Endothelial cell of umbilical vein (primary cell): ENCODE measurements at regions not wholly inside any gene's neighbourhood (a gene's known extent, or its start where the extent isn't known, plus 50 kb on each side); places are given as distances from the start of the nearest gene placed in this dataset.

ENCODE experiments used
- BruUV-seq: library from RNA; stranded (reverse); fragments of 400-500 nt; replicated peaks from 2 replicates; lab custom pipeline; 2021; lab: Mats Ljungman, UMichigan
- CTCF ChIA-PET: fragments of 300-600, 350-600 bp; sonication (Branson Sonifier 250); formaldehyde crosslinking; loops from one replicate; lab custom pipeline; 2021; ENCODE audit warnings: antibody characterized with exemption, inconsistent platforms; lab: Charles Lee
- POLR2A ChIA-PET: fragments of 300-600, 350-600 bp; sonication (Branson Sonifier 250); formaldehyde crosslinking; loops from one replicate; lab custom pipeline; 2021; ENCODE audit warnings: antibody characterized with exemption, inconsistent platforms; lab: Charles Lee
- DNase-seq: peaks from one replicate; pipeline ENCODE4 v3.0.0-alpha.2; 2011; ENCODE audit warnings: low read depth, low spot score
- FAIRE-seq: peaks from 2 replicates; lab custom pipeline; 2011; peaks lifted over from hg19 to GRCh38; lab: Jason Lieb, UNC
- H2AFZ ChIP-seq: 2 replicates; pipeline ENCODE4 v1.6.0; 2012; ENCODE audit warnings: low read depth, low read length, control low read depth, inconsistent platforms
- H3K27ac ChIP-seq: 2 replicates; pipeline ENCODE4 v1.5.1; 2011; ENCODE audit warnings: low read depth, mild to moderate bottlenecking, control low read depth, low read length, moderate library complexity; ENCODE audit not compliant: insufficient read depth
- H3K27me3 ChIP-seq, 2 experiments: 2 replicates each; pipeline versions ENCODE4 v1.6.0 to v1.6.1; 2011; ENCODE audit warnings: low read length in 2 of 2, mixed read lengths in 1 of 2; ENCODE audit not compliant: control insufficient read depth in 2 of 2, insufficient read depth in 2 of 2
- H3K36me3 ChIP-seq, 2 experiments: 2 replicates in 1 of 2; 3 replicates in 1 of 2; pipeline ENCODE4 v1.5.1; 2011; ENCODE audit warnings: low read length in 2 of 2, mild to moderate bottlenecking in 1 of 2, moderate library complexity in 1 of 2; ENCODE audit not compliant: control insufficient read depth in 2 of 2, insufficient read depth in 2 of 2; ENCODE audit errors: extremely low read depth in 1 of 2
- H3K4me1 ChIP-seq: 3 replicates; pipeline ENCODE4 v1.5.1; 2011; ENCODE audit warnings: mild to moderate bottlenecking, low read length; ENCODE audit not compliant: control insufficient read depth, insufficient read depth; ENCODE audit errors: extremely low read depth
- H3K4me2 ChIP-seq: 2 replicates; pipeline ENCODE4 v1.6.1; 2011; ENCODE audit warnings: low read length, control low read depth, mixed read lengths; ENCODE audit not compliant: insufficient read depth
- H3K4me3 ChIP-seq, 3 experiments: fragments of 200-600 bp in 1 of 3; sonication (generic), shearing (Covaris generic) in 1 of 3; replicated peaks in 1 of 3; 2 replicates each; pipeline ENCODE4 v1.5.1; 2011 to 2016; ENCODE audit warnings: control low read depth in 3 of 3, low read length in 3 of 3, mild to moderate bottlenecking in 2 of 3, inconsistent platforms in 1 of 3, low read depth in 1 of 3, moderate library complexity in 1 of 3; ENCODE audit not compliant: insufficient read depth in 1 of 3
- H3K79me2 ChIP-seq: 2 replicates; pipeline ENCODE4 v1.6.0; 2012; ENCODE audit warnings: low read length, inconsistent platforms; ENCODE audit not compliant: control insufficient read depth, insufficient read depth
- H3K9ac ChIP-seq: replicated peaks from 2 replicates; pipeline ENCODE3; 2011; ENCODE audit warnings: low read length, control low read depth; ENCODE audit not compliant: insufficient read depth; ENCODE audit errors: extremely low read depth
- H3K9me1 ChIP-seq: replicated peaks from 3 replicates; pipeline ENCODE4 v1.6.0; 2011; ENCODE audit warnings: mild to moderate bottlenecking, low read length; ENCODE audit not compliant: control insufficient read depth, insufficient read depth; ENCODE audit errors: extremely low read depth
- H3K9me3 ChIP-seq: replicated peaks from 2 replicates; pipeline ENCODE4 v1.5.1; 2012; ENCODE audit warnings: low read length, inconsistent platforms; ENCODE audit not compliant: control insufficient read depth, insufficient read depth
- H4K20me1 ChIP-seq: replicated peaks from 2 replicates; pipeline ENCODE3; 2011; ENCODE audit warnings: mild to moderate bottlenecking, low read length; ENCODE audit not compliant: control insufficient read depth, insufficient read depth; ENCODE audit errors: extremely low read depth
- EZH2 ChIP-seq: IDR thresholded peaks from 2 replicates; pipeline ENCODE4 v1.6.1; 2012; ENCODE audit warnings: borderline replicate concordance, low read depth, mild to moderate bottlenecking, moderate library complexity, low read length, inconsistent platforms; ENCODE audit not compliant: severe bottlenecking
- FOS ChIP-seq: IDR thresholded peaks from 2 replicates; pipeline ENCODE4 v1.6.1; 2011; ENCODE audit warnings: mild to moderate bottlenecking, low read length, moderate library complexity, borderline replicate concordance; ENCODE audit not compliant: insufficient read depth
- GATA2 ChIP-seq: IDR thresholded peaks from 2 replicates; pipeline ENCODE4 v1.7.0; 2011; ENCODE audit warnings: low read depth, mild to moderate bottlenecking, moderate library complexity, mixed read lengths, low read length; ENCODE audit not compliant: insufficient read length, insufficient read depth
- JUN ChIP-seq: IDR thresholded peaks from 2 replicates; pipeline ENCODE4 v1.6.1; 2011; ENCODE audit warnings: borderline replicate concordance, low read depth; ENCODE audit not compliant: insufficient read length, insufficient read depth
- MYC ChIP-seq: IDR thresholded peaks from one replicate; pipeline ENCODE4 v1.6.1; 2011; ENCODE audit warnings: mild to moderate bottlenecking, low read depth, low read length
- POLR2A ChIP-seq: IDR thresholded peaks from 2 replicates; pipeline ENCODE4 v1.6.1; 2012; ENCODE audit warnings: low read depth, mild to moderate bottlenecking, control low read depth, low read length
- POLR2AphosphoS5 ChIP-seq: IDR thresholded peaks from 2 replicates; pipeline ENCODE4 v1.6.1; 2012; ENCODE audit warnings: low read depth, mild to moderate bottlenecking, control low read depth, low read length, moderate library complexity; ENCODE audit not compliant: insufficient read depth
- dilution Hi-C: fragments of 300-500 bp; cut with MboI; formaldehyde crosslinking; loops from one replicate; pipeline ENCODE4 v1.15.0; 2019; ENCODE audit warnings: low sequenced_read_pairs; ENCODE audit not compliant: extremely low pct_ligation_motif_present
- intact Hi-C: fragments of 100-400 bp; cut with micrococcal nuclease; formaldehyde crosslinking; loops from one replicate; pipeline ENCODE4 v1.10.0; 2022
- TF ChIP-seq, protein P1 (sequence below), 2 donors: IDR thresholded peaks; 1 replicate in 1 of 2; 2 replicates in 1 of 2; pipeline ENCODE4 v1.5.1; 2011; ENCODE audit warnings: low read length in 2 of 2, mild to moderate bottlenecking in 2 of 2, moderate library complexity in 2 of 2, control low read depth in 1 of 2, inconsistent platforms in 1 of 2, low read depth in 1 of 2; ENCODE audit not compliant: insufficient read depth in 1 of 2; ENCODE audit errors: extremely low read depth in 1 of 2
- TF ChIP-seq, protein P2 (sequence below): IDR thresholded peaks from 2 replicates; pipeline ENCODE4 v1.6.1; 2011; ENCODE audit not compliant: insufficient read depth, insufficient read length

- no peak for DNase-seq
- dilution Hi-C loops, result no loop called here
- TF ChIP-seq FOS (no peak), EZH2 (no peak), MYC (no peak), POLR2A (no peak), POLR2AphosphoS5 (no peak), JUN (no peak), GATA2 (no peak)
- TF ChIP-seq, protein P1, sequence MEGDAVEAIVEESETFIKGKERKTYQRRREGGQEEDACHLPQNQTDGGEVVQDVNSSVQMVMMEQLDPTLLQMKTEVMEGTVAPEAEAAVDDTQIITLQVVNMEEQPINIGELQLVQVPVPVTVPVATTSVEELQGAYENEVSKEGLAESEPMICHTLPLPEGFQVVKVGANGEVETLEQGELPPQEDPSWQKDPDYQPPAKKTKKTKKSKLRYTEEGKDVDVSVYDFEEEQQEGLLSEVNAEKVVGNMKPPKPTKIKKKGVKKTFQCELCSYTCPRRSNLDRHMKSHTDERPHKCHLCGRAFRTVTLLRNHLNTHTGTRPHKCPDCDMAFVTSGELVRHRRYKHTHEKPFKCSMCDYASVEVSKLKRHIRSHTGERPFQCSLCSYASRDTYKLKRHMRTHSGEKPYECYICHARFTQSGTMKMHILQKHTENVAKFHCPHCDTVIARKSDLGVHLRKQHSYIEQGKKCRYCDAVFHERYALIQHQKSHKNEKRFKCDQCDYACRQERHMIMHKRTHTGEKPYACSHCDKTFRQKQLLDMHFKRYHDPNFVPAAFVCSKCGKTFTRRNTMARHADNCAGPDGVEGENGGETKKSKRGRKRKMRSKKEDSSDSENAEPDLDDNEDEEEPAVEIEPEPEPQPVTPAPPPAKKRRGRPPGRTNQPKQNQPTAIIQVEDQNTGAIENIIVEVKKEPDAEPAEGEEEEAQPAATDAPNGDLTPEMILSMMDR (IDR thresholded peaks at IDR 0.05; ENCODE audit: extremely low read depth in 1 of 2, insufficient read depth in 1 of 2, low read depth in 1 of 2, low read length in 2 of 2), result no peak
- TF ChIP-seq, protein P2, sequence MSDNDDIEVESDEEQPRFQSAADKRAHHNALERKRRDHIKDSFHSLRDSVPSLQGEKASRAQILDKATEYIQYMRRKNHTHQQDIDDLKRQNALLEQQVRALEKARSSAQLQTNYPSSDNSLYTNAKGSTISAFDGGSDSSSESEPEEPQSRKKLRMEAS, result no peak
- Histone ChIP-seq H3K9ac (no peak overlapping the region), H3K27me3 (no peaks in the 10 kb centered on the region), H4K20me1 (no peaks in the 10 kb centered on the region), H3K4me3 (no peak overlapping the region), H3K27ac (no peak overlapping the region), H3K79me2 (no peaks in the 10 kb centered on the region), H3K4me2 (no peak overlapping the region), H3K36me3 (no peaks in the 10 kb centered on the region), H2AFZ (no peak overlapping the region), H3K9me1 (no peaks in the 10 kb centered on the region), H3K4me1 (no peaks in the 10 kb centered on the region), H3K9me3 (no peaks in the 10 kb centered on the region)
- ChIA-PET CTCF (no interaction called here), POLR2A (no interaction called here)
- intact Hi-C loops, result loop anchor here (1.0 to 2.0 kb wide), 6 partner anchors 57 to 1081 kb away; partner anchors contain the start of genes ZEB1 and ZNF438
- BruUV-seq, result no TSS peak
- no peak for FAIRE-seq
Observed at GRCh38 chr10:30727524-30727923, 98.0 kb upstream of the LYZL2 start.
